Heart left ventricle (tissue), 16 donors: ENCODE measurements at regions not wholly inside any gene's neighbourhood (a gene's known extent, or its start where the extent isn't known, plus 50 kb on each side); places are given as distances from the start of the nearest gene placed in this dataset.

Experiments used
- ATAC-seq, 4 donors: fragments of 200-7000 bp; cut with Tn5 transposase; one replicate each; pipeline ENCODE4 v1.9.1; 2020 to 2022; ENCODE audit warnings: moderate library complexity in 4 of 4, mild to moderate bottlenecking in 3 of 4, moderate number of reproducible peaks in 1 of 4
- DNase-seq, 5 donors: peaks; one replicate each; pipeline ENCODE4 v3.0.0-alpha.2; 2020
- H3K27ac ChIP-seq, 12 donors: fragments of 200-600 bp; sonication (generic) in 4 of 12; one replicate each; pipeline versions ENCODE4 v1.5.0 to v1.8.0; 2016 to 2022; ENCODE audit warnings: mild to moderate bottlenecking in 2 of 12
- H3K27me3 ChIP-seq, 9 donors: fragments of 200-600 bp; sonication (generic) in 2 of 9; one replicate each; pipeline versions ENCODE4 v1.5.1 to v1.8.0; 2016 to 2022; ENCODE audit warnings: mild to moderate bottlenecking in 3 of 9
- H3K36me3 ChIP-seq, 9 donors: fragments of 200-600 bp; sonication (generic) in 2 of 9; one replicate each; pipeline versions ENCODE4 v1.5.0 to v1.8.0; 2018 to 2022; ENCODE audit warnings: mild to moderate bottlenecking in 2 of 9
- H3K4me1 ChIP-seq, 12 donors: fragments of 200-600 bp; sonication (generic) in 4 of 12; one replicate each; pipeline versions ENCODE4 v1.5.0 to v1.8.0; 2016 to 2022; ENCODE audit warnings: mild to moderate bottlenecking in 3 of 12
- H3K4me3 ChIP-seq, 12 donors: fragments of 200-600 bp; sonication (generic) in 4 of 12; one replicate each; pipeline versions ENCODE4 v1.5.0 to v1.8.0; 2017 to 2022; ENCODE audit warnings: mild to moderate bottlenecking in 9 of 12, moderate library complexity in 4 of 12
- H3K9me3 ChIP-seq, 12 donors: fragments of 200-600 bp; sonication (generic) in 4 of 12; one replicate each; pipeline versions ENCODE4 v1.5.0 to v1.8.0; 2016 to 2022; ENCODE audit warnings: mild to moderate bottlenecking in 1 of 12
- POLR2A ChIP-seq, 2 donors: fragments of 450-650 bp; IDR thresholded peaks; one replicate each; pipeline ENCODE4 v1.6.1; 2017; ENCODE audit warnings: antibody characterized with exemption in 2 of 2, mild to moderate bottlenecking in 2 of 2, moderate library complexity in 2 of 2
- WGBS, 4 donors: extraction: QIAGEN DNeasy Blood & Tissue Kit in 2 of 4; methylation state at CpG; one replicate each; pipeline versions ENCODE4 v1.1.5 to v1.1.7; 2013 to 2018; 5-methylcytosine and 5-hydroxymethylcytosine counted together
- intact Hi-C, 10 donors: fragments of 100-400 bp; cut with DNase I; formaldehyde crosslinking; loops; one replicate each; pipeline versions ENCODE4 v1.11.1 to v1.14.2; 2022
- TF ChIP-seq, protein P1 (sequence below), 12 donors: fragments of 200-600 bp; sonication (generic) in 4 of 12; IDR thresholded peaks; one replicate each; pipeline versions ENCODE4 v1.5.0 to v1.8.0; 2018 to 2022; ENCODE audit warnings: antibody characterized with exemption in 12 of 12, mild to moderate bottlenecking in 5 of 12
- donor health status: ischemic (EF 13 %, LVEDD 7.1; RV severe dilation, severe dysfunction).
- donor health status: healthy with polysubstance abuse.
- donor health status: DM: no; HTN: yes; CAD: no.
- donor health status: DM: no; HTN: no; CAD: no.
- donor health status: ischemic (EF 25% LVEDD 6.9; RV normal size, moderate dysfunction).
- donor health status: ischemic (EF 25% LVEDD 5.7; RV mildly dilated, moderate dysfunction).
- donor health status: healthy.
- donor health status: DM: yes; HTN: yes; CAD: no.
- donor health status: ischemic (EF 35%, LVEDD 5.7; RV mildly dilated, moderate dysfunction).
- donor health status: nonischemic (EF 11% LVEDD 7.7; RV severe dilation, severe dysfunction).
- donor health status: DM: yes; HTN: yes; CAD: no.
- donor health status: PGD.
- donor health status: ischemic (EF 29% LVEDD 5.4; RV normal size, mild dysfunction).
- donor health status: nonischemic (EF 23%, LVEDD 6.1; RV moderate dilation, normal function).

GRCh38 chr5:89951876-89952275 is 457.7 kb downstream of the CETN3 start:
- Histone ChIP-seq H3K4me3 (no peak overlapping the region), H3K4me1 (peaks cover 0 to 10% (median 0%) of the 10 kb centered on the region in 12 donors), H3K27me3 (no peaks in the 10 kb centered on the region), H3K9me3 (peaks cover 0 to 3% (median 0%) of the 10 kb centered on the region in 12 donors), H3K27ac (no peak overlapping the region), H3K36me3 (no peaks in the 10 kb centered on the region)
- 75 to 81% (median 79%) methylated on average over 2 of the region's 2 CpGs for WGBS, 4 donors
- no peak for ATAC-seq
- intact Hi-C loops, result no loop called here
- TF ChIP-seq, protein P1, sequence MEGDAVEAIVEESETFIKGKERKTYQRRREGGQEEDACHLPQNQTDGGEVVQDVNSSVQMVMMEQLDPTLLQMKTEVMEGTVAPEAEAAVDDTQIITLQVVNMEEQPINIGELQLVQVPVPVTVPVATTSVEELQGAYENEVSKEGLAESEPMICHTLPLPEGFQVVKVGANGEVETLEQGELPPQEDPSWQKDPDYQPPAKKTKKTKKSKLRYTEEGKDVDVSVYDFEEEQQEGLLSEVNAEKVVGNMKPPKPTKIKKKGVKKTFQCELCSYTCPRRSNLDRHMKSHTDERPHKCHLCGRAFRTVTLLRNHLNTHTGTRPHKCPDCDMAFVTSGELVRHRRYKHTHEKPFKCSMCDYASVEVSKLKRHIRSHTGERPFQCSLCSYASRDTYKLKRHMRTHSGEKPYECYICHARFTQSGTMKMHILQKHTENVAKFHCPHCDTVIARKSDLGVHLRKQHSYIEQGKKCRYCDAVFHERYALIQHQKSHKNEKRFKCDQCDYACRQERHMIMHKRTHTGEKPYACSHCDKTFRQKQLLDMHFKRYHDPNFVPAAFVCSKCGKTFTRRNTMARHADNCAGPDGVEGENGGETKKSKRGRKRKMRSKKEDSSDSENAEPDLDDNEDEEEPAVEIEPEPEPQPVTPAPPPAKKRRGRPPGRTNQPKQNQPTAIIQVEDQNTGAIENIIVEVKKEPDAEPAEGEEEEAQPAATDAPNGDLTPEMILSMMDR (IDR thresholded peaks at IDR 0.05), result no peak
- TF ChIP-seq POLR2A (IDR thresholded peaks at IDR 0.05), result no peak
- DNase-seq, result no peak

DNA sequence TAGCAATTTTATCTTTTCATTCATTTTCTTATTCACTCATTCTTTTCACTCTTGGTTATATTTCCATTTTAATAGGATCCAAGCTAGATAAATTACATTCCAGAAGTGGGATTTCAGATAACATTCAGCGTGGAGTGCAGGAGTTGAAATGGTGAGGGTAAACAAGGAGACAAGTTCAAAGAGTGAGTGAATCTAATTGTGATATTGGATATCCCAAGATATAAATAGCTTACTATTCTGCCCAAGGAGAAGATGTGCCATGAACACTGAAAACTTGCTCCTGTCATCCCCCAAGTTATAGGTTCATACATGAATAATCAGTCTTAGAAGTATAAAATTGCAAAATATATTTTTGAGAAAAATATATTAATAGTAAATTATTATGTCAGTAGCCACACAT is 459.3 kb downstream of the CETN3 start:
- Histone ChIP-seq H3K27me3 (no peaks in the 10 kb centered on the region), H3K36me3 (no peaks in the 10 kb centered on the region), H3K4me3 (no peak overlapping the region), H3K4me1 (peaks cover 0 to 11% (median 0%) of the 10 kb centered on the region in 12 donors), H3K9me3 (peaks cover 0 to 3% (median 0%) of the 10 kb centered on the region in 12 donors), H3K27ac (no peak overlapping the region)
- 45 to 55% (median 54%) methylated on average over 1 of the region's 1 CpG for WGBS, 4 donors
- intact Hi-C loops, result no loop called here
- TF ChIP-seq, protein P1 (IDR thresholded peaks at IDR 0.05), result no peak
- TF ChIP-seq POLR2A (IDR thresholded peaks at IDR 0.05), result no peak
- ATAC-seq (no peak), DNase-seq (no peak)

DNA sequence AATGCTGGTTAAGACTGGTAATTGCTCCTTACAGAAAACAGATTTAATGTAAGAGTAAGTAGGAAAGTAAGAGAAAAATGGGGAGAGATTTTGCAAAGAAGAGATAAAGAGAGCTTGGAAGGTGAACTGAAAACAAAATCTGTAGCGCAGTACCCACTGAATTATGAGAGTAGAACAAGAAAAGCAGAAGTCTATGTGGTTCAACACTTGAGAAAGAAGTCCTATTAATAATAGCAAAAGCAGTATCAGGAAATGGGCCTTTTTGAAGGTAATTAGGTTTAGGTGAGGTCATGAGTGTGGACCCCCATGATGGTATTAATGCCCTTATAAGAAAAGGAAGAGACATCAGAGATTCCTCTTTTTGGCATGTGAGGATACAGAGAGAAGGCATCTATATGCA is 460.6 kb downstream of the CETN3 start:
- Histone ChIP-seq H3K36me3 (no peaks in the 10 kb centered on the region), H3K9me3 (peaks cover 0 to 3% (median 0%) of the 10 kb centered on the region in 12 donors), H3K27ac (no peak overlapping the region), H3K4me3 (no peak overlapping the region), H3K4me1 (peaks cover 0 to 11% (median 0%) of the 10 kb centered on the region in 12 donors), H3K27me3 (no peaks in the 10 kb centered on the region)
- DNase-seq, result no peak
- no peak for TF ChIP-seq POLR2A (IDR thresholded peaks at IDR 0.05)
- TF ChIP-seq, protein P1 (IDR thresholded peaks at IDR 0.05), result no peak
- intact Hi-C loops, result no loop called here
- 91 to 100% (median 99%) methylated on average over 1 of the region's 1 CpG for WGBS, 4 donors
- ATAC-seq, result no peak

- WGBS, 4 donors, result 47 to 84% (median 72%) methylated on average over 2 of the region's 2 CpGs
- Histone ChIP-seq H3K36me3 (no peaks in the 10 kb centered on the region), H3K4me1 (peaks cover 0 to 11% (median 0%) of the 10 kb centered on the region in 12 donors), H3K4me3 (no peak overlapping the region), H3K27ac (no peak overlapping the region), H3K27me3 (no peaks in the 10 kb centered on the region), H3K9me3 (peaks cover 0 to 3% (median 0%) of the 10 kb centered on the region in 12 donors)
- TF ChIP-seq, protein P1 (IDR thresholded peaks at IDR 0.05), result no peak
- TF ChIP-seq POLR2A (IDR thresholded peaks at IDR 0.05), result no peak
- no peak for ATAC-seq
- no peak for DNase-seq
- intact Hi-C loops, result no loop called here
These were observed 462.6 kb downstream of the CETN3 start for GRCh38 chr5:89946916-89947315.
